Neural crest cell (in vitro differentiated cells): ENCODE measurements at regions not wholly inside any gene's neighbourhood (a gene's known extent, or its start where the extent isn't known, plus 50 kb on each side); places are given as distances from the start of the nearest gene placed in this dataset.

Experiments used
- DNase-seq: peaks from one replicate; pipeline ENCODE4 v3.0.0; 2021; ENCODE audit warnings: low read depth, mixed read lengths, low spot score
- H3K27ac Mint-ChIP-seq: one replicate; pipeline ENCODE4 v1.8.0; 2021; ENCODE audit warnings: mild to moderate bottlenecking, mixed read lengths; ENCODE audit not compliant: unreplicated experiment
- H3K27me3 Mint-ChIP-seq: 2 replicates; pipeline ENCODE4 v1.8.0; 2021; ENCODE audit warnings: low read depth, mild to moderate bottlenecking, mixed read lengths
- H3K36me3 Mint-ChIP-seq: 2 replicates; pipeline ENCODE4 v1.8.0; 2021; ENCODE audit warnings: low read depth, mild to moderate bottlenecking, mixed read lengths
- H3K4me1 Mint-ChIP-seq: 2 replicates; pipeline ENCODE4 v1.8.0; 2021; ENCODE audit warnings: mixed read lengths
- H3K4me3 Mint-ChIP-seq: one replicate; pipeline ENCODE4 v1.8.0; 2021; ENCODE audit warnings: mild to moderate bottlenecking, mixed read lengths
- H3K9me3 Mint-ChIP-seq: 2 replicates; pipeline ENCODE4 v1.8.0; 2021; ENCODE audit warnings: mixed read lengths
- CTCF ChIP-seq: fragments of 200-600 bp; sonication (generic); conservative IDR thresholded peaks from 2 replicates; pipeline ENCODE4 v1.5.0; 2021; ENCODE audit warnings: antibody characterized with exemption, mild to moderate bottlenecking

- no peaks in the 10 kb centered on the region for H3K27me3 Mint-ChIP-seq
- no peak overlapping the region for H3K27ac Mint-ChIP-seq
These were observed 394.8 kb downstream of the CSNK1G3 start for GRCh38 chr5:123906698-123907295.

GRCh38 chr5:123885081-123885480 is 373.1 kb downstream of the CSNK1G3 start:
- Mint-ChIP-seq H3K4me1 (peaks cover 32% of the 10 kb centered on the region), H3K4me3 (no peak overlapping the region), H3K36me3 (peaks cover 2% of the 10 kb centered on the region), H3K27me3 (no peaks in the 10 kb centered on the region), H3K9me3 (peaks cover 8% of the 10 kb centered on the region), H3K27ac (no peak overlapping the region)
- no peak for TF ChIP-seq CTCF
- no peak for DNase-seq

More at GRCh38 chr5:123906698-123907295, 394.8 kb downstream of the CSNK1G3 start:
- TF ChIP-seq CTCF, result no peak
- peaks cover 3% of the 10 kb centered on the region for H3K9me3 Mint-ChIP-seq
- H3K36me3 Mint-ChIP-seq, result no peaks in the 10 kb centered on the region
- DNase-seq, result no peak
- peaks cover 7% of the 10 kb centered on the region for H3K4me1 Mint-ChIP-seq
- H3K4me3 Mint-ChIP-seq, result no peak overlapping the region

GRCh38 chr5:123882965-123883345 is 371.0 kb downstream of the CSNK1G3 start:
- H3K27me3 Mint-ChIP-seq, result no peaks in the 10 kb centered on the region
- TF ChIP-seq CTCF, result no peak
- no peak overlapping the region for H3K27ac Mint-ChIP-seq
- no peak overlapping the region for H3K4me3 Mint-ChIP-seq
- peaks cover 2% of the 10 kb centered on the region for H3K36me3 Mint-ChIP-seq
- peaks cover 40% of the 10 kb centered on the region for H3K4me1 Mint-ChIP-seq
- peaks cover 8% of the 10 kb centered on the region for H3K9me3 Mint-ChIP-seq
- DNase-seq, result no peak

- no peak for DNase-seq
- Mint-ChIP-seq H3K4me3 (no peak overlapping the region), H3K36me3 (peaks cover 2% of the 10 kb centered on the region), H3K4me1 (peaks cover 39% of the 10 kb centered on the region), H3K27me3 (no peaks in the 10 kb centered on the region), H3K27ac (no peak overlapping the region), H3K9me3 (peaks cover 6% of the 10 kb centered on the region)
- TF ChIP-seq CTCF, result no peak
These were observed 370.5 kb downstream of the CSNK1G3 start for GRCh38 chr5:123882319-123882964.

GRCh38 chr5:123881759-123882244 is 369.8 kb downstream of the CSNK1G3 start:
- Mint-ChIP-seq H3K9me3 (peaks cover 6% of the 10 kb centered on the region), H3K27me3 (no peaks in the 10 kb centered on the region), H3K4me1 (peaks cover 41% of the 10 kb centered on the region), H3K4me3 (no peak overlapping the region), H3K27ac (peak overlapping the region; percentile 77), H3K36me3 (peaks cover 2% of the 10 kb centered on the region)
- DNase-seq, result no peak
- TF ChIP-seq CTCF, result no peak
